ENCODE measurements at regions not wholly inside any gene's neighbourhood (a gene's known extent, or its start where the extent isn't known, plus 50 kb on each side); places are given as distances from the start of the nearest gene placed in this dataset.

GRCh38 chr15:99454107-99454809 lies 111.5 kb upstream of the MEF2A start:
- H3K4me3 ChIP-seq (ENCODE audit: low read depth, low read length) = no peak overlapping the region
- no peaks in the 10 kb centered on the region for H3K36me3 ChIP-seq (replicated peaks)
- DNase-seq = no peak
- in situ Hi-C loops (cut with HindIII; ENCODE audit: low pct_ligation_motif_present, low sequenced_read_pairs) = no loop called here
- H3K27ac ChIP-seq = peak overlapping the region; percentile 80
- H3K27me3 ChIP-seq (replicated peaks) = no peaks in the 10 kb centered on the region
- no peak for TF ChIP-seq CTCF (IDR thresholded peaks at IDR 0.05; ENCODE audit: low read depth, low read length, missing control alignments)

GRCh38 chr15:99454941-99455788 lies 110.6 kb upstream of the MEF2A start:
- in situ Hi-C loops (cut with HindIII; ENCODE audit: low pct_ligation_motif_present, low sequenced_read_pairs) = no loop called here
- Histone ChIP-seq H3K36me3 (replicated peaks) (no peaks in the 10 kb centered on the region), H3K4me3 (ENCODE audit: low read depth, low read length) (no peak overlapping the region), H3K27me3 (replicated peaks) (no peaks in the 10 kb centered on the region), H3K27ac (peak overlapping the region; percentile 80)
- TF ChIP-seq CTCF (IDR thresholded peaks at IDR 0.05; ENCODE audit: low read depth, low read length, missing control alignments) = no peak
- peak; percentile 96 for DNase-seq

- no peaks in the 10 kb centered on the region for H3K27me3 ChIP-seq (replicated peaks)
- DNase-seq = no peak
- no peak for TF ChIP-seq CTCF (IDR thresholded peaks at IDR 0.05; ENCODE audit: low read depth, low read length, missing control alignments)
- in situ Hi-C loops (cut with HindIII; ENCODE audit: low pct_ligation_motif_present, low sequenced_read_pairs) = no loop called here
- H3K36me3 ChIP-seq (replicated peaks) = no peaks in the 10 kb centered on the region
- H3K27ac ChIP-seq = no peak overlapping the region
- no peak overlapping the region for H3K4me3 ChIP-seq (ENCODE audit: low read depth, low read length)
Measured at GRCh38 chr15:99455789-99456160, 110.0 kb upstream of the MEF2A start.

GRCh38 chr15:99464137-99464536 lies 101.6 kb upstream of the MEF2A start:
- Histone ChIP-seq H3K36me3 (replicated peaks) (no peaks in the 10 kb centered on the region), H3K27me3 (replicated peaks) (no peaks in the 10 kb centered on the region), H3K4me3 (ENCODE audit: low read depth, low read length) (no peak overlapping the region), H3K27ac (no peak overlapping the region)
- no peak for DNase-seq
- no peak for TF ChIP-seq CTCF (IDR thresholded peaks at IDR 0.05; ENCODE audit: low read depth, low read length, missing control alignments)
- in situ Hi-C loops (cut with HindIII; ENCODE audit: low pct_ligation_motif_present, low sequenced_read_pairs) = no loop called here

GRCh38 chr15:99466701-99467337 lies 99.0 kb upstream of the MEF2A start:
- Histone ChIP-seq H3K27me3 (replicated peaks) (no peaks in the 10 kb centered on the region), H3K27ac (no peak overlapping the region), H3K4me3 (ENCODE audit: low read depth, low read length) (no peak overlapping the region), H3K36me3 (replicated peaks) (no peaks in the 10 kb centered on the region)
- no peak for DNase-seq
- in situ Hi-C loops (cut with HindIII; ENCODE audit: low pct_ligation_motif_present, low sequenced_read_pairs) = no loop called here
- TF ChIP-seq CTCF (IDR thresholded peaks at IDR 0.05; ENCODE audit: low read depth, low read length, missing control alignments) = no peak
